Right lobe of liver (tissue), 4 donors: ENCODE measurements at regions not wholly inside any gene's neighbourhood (a gene's known extent, or its start where the extent isn't known, plus 50 kb on each side); places are given as distances from the start of the nearest gene placed in this dataset.

ENCODE experiments used
- CTCF ChIP-seq, 4 donors: fragments of 200-600 bp in 3 of 4; fragments of 450-650 bp in 1 of 4; IDR thresholded peaks; one replicate each; pipeline versions ENCODE4 v1.5.1 to v1.8.0; 2016 to 2022; ENCODE audit warnings: antibody characterized with exemption in 4 of 4, mild to moderate bottlenecking in 2 of 4
- POLR2A ChIP-seq: fragments of 450-650 bp; IDR thresholded peaks from one replicate; pipeline ENCODE4 v1.6.1; 2017; ENCODE audit warnings: antibody characterized with exemption, mild to moderate bottlenecking
- donor health status: DM: no; HTN: no; CAD: no.
- donor health status: DM: no; HTN: no; CAD: no.
- donor health status: DM: no; HTN: yes; CAD: no.

- TF ChIP-seq CTCF (IDR thresholded peaks at IDR 0.05) (no peak), POLR2A (peak; percentile 16)
Observed at GRCh38 chr16:9545522-9546437, 454.3 kb downstream of the HAPSTR1 start.
